Mammary epithelial cell (primary cell): ENCODE measurements at regions not wholly inside any gene's neighbourhood (a gene's known extent, or its start where the extent isn't known, plus 50 kb on each side); places are given as distances from the start of the nearest gene placed in this dataset.

Source experiments
- EZH2 ChIP-seq: IDR thresholded peaks from 2 replicates; pipeline ENCODE4 v1.6.1; 2012; ENCODE audit warnings: low read length, inconsistent platforms, borderline replicate concordance
- TF ChIP-seq, protein P1 (sequence below), 2 donors: IDR thresholded peaks in 1 of 2; conservative IDR thresholded peaks in 1 of 2; 2 replicates each; pipeline ENCODE4 v1.5.1; 2011 to 2012; ENCODE audit warnings: inconsistent platforms in 2 of 2, low read length in 2 of 2, mild to moderate bottlenecking in 2 of 2, control low read depth in 1 of 2, low read depth in 1 of 2; ENCODE audit not compliant: insufficient read depth in 1 of 2; ENCODE audit errors: extremely low read depth in 1 of 2

DNA sequence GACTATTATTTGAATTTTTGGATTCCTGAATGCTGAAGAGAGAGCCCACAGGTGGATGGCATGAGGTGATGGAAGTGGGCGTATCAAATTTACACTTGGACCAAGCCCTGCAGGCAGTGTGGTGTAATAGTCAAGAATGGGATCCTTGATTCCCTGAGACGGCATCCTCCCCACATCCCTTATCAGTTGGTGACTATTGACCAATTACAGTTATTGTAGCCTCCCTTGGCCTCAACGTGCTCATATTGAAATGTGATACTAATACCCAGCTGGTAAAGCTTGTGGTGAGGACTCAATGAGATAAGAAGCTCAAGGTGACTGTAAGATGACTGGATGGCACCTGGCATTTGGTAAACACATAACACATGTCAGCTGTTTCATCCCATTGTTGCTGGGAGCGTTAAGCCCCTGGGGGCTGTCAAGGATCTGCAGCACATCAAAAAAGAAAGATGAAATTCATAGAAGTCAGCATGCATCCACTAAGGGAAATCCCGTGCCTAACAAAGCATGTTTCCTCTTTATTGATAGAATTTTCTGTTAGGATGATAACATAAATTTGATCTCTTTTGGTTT is 65.6 kb upstream of the IRX2 start:
- TF ChIP-seq, protein P1, sequence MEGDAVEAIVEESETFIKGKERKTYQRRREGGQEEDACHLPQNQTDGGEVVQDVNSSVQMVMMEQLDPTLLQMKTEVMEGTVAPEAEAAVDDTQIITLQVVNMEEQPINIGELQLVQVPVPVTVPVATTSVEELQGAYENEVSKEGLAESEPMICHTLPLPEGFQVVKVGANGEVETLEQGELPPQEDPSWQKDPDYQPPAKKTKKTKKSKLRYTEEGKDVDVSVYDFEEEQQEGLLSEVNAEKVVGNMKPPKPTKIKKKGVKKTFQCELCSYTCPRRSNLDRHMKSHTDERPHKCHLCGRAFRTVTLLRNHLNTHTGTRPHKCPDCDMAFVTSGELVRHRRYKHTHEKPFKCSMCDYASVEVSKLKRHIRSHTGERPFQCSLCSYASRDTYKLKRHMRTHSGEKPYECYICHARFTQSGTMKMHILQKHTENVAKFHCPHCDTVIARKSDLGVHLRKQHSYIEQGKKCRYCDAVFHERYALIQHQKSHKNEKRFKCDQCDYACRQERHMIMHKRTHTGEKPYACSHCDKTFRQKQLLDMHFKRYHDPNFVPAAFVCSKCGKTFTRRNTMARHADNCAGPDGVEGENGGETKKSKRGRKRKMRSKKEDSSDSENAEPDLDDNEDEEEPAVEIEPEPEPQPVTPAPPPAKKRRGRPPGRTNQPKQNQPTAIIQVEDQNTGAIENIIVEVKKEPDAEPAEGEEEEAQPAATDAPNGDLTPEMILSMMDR (conservative IDR thresholded peaks at IDR 0.05 in 1 of 2, IDR thresholded peaks at IDR 0.05 in 1 of 2; ENCODE audit: extremely low read depth in 1 of 2, insufficient read depth in 1 of 2, low read depth in 1 of 2, low read length in 2 of 2): no peak
- no peak for TF ChIP-seq EZH2
